ENCODE measurements at regions not wholly inside any gene's neighbourhood (a gene's known extent, or its start where the extent isn't known, plus 50 kb on each side); places are given as distances from the start of the nearest gene placed in this dataset.
"Not testable (repeated sequence)": the region's sequence is repeated elsewhere in the genome, so short reads cannot be mapped to it uniquely, and the experiment has no call there.

GRCh38 chr6:134756374-134757025 lies 193.4 kb downstream of the ALDH8A1 start:
- CTCF ChIA-PET: no interaction called here
- no peak for TF ChIP-seq CTCF (IDR thresholded peaks at IDR 0.05; ENCODE audit: control extremely low read depth, extremely low read depth, low read depth, missing control alignments)
- POLR2A ChIA-PET: no interaction called here
- no peak for DNase-seq (ENCODE audit: extremely low spot score)

GRCh38 chr6:134754013-134754690 lies 195.7 kb downstream of the ALDH8A1 start:
- no peak for DNase-seq (ENCODE audit: extremely low spot score)
- no peak for TF ChIP-seq CTCF (IDR thresholded peaks at IDR 0.05; ENCODE audit: control extremely low read depth, extremely low read depth, low read depth, missing control alignments)
- CTCF ChIA-PET: no interaction called here
- POLR2A ChIA-PET: no interaction called here

- POLR2A ChIA-PET: no interaction called here
- TF ChIP-seq CTCF (IDR thresholded peaks at IDR 0.05; ENCODE audit: control extremely low read depth, extremely low read depth, low read depth, missing control alignments): no peak
- CTCF ChIA-PET: no interaction called here
- no peak for DNase-seq (ENCODE audit: extremely low spot score)
Observed at GRCh38 chr6:134753001-134753400, 196.9 kb downstream of the ALDH8A1 start.

GRCh38 chr6:134752445-134752844 lies 197.5 kb downstream of the ALDH8A1 start:
- POLR2A ChIA-PET: no interaction called here

GRCh38 chr6:134750669-134751068 lies 199.2 kb downstream of the ALDH8A1 start:
- no peak for TF ChIP-seq CTCF (IDR thresholded peaks at IDR 0.05; ENCODE audit: control extremely low read depth, extremely low read depth, low read depth, missing control alignments)
- CTCF ChIA-PET: interaction anchor here (1.0 kb wide), 1 partner anchor 110 kb away, joined by 3 read pairs; no protein-coding TSS in a partner anchor
- no peak for DNase-seq (ENCODE audit: extremely low spot score)
- POLR2A ChIA-PET: no interaction called here

More at GRCh38 chr6:134752445-134752844, 197.5 kb downstream of the ALDH8A1 start:
- TF ChIP-seq CTCF (IDR thresholded peaks at IDR 0.05; ENCODE audit: control extremely low read depth, extremely low read depth, low read depth, missing control alignments): no peak
- DNase-seq (ENCODE audit: extremely low spot score): no peak
- CTCF ChIA-PET: no interaction called here

- ChIA-PET CTCF (no interaction called here), POLR2A (no interaction called here)
- no peak for DNase-seq (ENCODE audit: extremely low spot score)
- no peak for TF ChIP-seq CTCF (IDR thresholded peaks at IDR 0.05; ENCODE audit: control extremely low read depth, extremely low read depth, low read depth, missing control alignments)
Observed at GRCh38 chr6:134748484-134748883, 201.4 kb downstream of the ALDH8A1 start.

GRCh38 chr6:134747197-134747596 lies 202.7 kb downstream of the ALDH8A1 start:
- CTCF ChIA-PET; DNase-seq (ENCODE audit: extremely low spot score); POLR2A ChIA-PET: not testable (repeated sequence)
